GM19324 (cell line): ENCODE measurements at regions not wholly inside any gene's neighbourhood (a gene's known extent, or its start where the extent isn't known, plus 50 kb on each side); places are given as distances from the start of the nearest gene placed in this dataset.
"Not testable (repeated sequence)": the region's sequence is repeated elsewhere in the genome, so short reads cannot be mapped to it uniquely, and the experiment has no call there.

ENCODE experiments used
- ATAC-seq: cut with Tn5 transposase; IDR thresholded peaks from one replicate; pipeline ENCODE4 v1.9.1; 2021; ENCODE audit warnings: mild to moderate bottlenecking, moderate library complexity; ENCODE audit not compliant: unreplicated experiment, low FRiP score

GRCh38 chr14:34381304-34381703 is 80.7 kb downstream of the SPTSSA start:
- ATAC-seq = not testable (repeated sequence)

GRCh38 chr14:34380471-34380845 is 81.6 kb downstream of the SPTSSA start:
- ATAC-seq = no peak

- no peak for ATAC-seq
Measured at GRCh38 chr14:34379816-34380470, 82.1 kb downstream of the SPTSSA start.

DNA sequence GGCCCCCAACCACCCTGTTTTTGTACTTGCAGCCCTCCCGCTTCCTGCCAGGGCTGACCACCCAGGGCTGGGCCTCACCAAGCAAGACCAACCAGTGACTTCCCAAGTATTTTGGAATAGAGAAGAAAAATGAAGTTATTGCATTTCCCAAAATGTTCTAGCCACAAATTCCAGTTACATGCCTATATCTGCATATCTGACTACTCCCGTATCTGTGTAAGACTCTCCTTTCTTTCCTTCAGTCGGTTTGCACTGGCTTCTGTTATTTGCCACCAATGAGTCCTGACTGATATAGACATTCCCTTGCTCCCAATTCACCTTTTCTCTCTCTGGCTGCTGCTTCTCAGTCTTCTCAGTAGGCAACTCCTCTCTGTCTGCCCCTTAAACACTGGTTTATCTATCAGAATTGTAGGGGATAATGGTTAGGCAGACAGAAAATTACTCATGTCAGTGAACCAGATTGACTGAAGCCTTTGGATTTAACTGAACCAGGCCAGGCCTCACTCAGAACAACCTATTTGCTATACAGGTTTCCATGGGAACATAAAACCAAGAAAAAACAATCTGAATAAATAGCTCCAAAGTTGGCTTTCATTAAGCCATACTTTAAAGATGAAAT is 85.3 kb downstream of the SPTSSA start:
- ATAC-seq = no peak

DNA sequence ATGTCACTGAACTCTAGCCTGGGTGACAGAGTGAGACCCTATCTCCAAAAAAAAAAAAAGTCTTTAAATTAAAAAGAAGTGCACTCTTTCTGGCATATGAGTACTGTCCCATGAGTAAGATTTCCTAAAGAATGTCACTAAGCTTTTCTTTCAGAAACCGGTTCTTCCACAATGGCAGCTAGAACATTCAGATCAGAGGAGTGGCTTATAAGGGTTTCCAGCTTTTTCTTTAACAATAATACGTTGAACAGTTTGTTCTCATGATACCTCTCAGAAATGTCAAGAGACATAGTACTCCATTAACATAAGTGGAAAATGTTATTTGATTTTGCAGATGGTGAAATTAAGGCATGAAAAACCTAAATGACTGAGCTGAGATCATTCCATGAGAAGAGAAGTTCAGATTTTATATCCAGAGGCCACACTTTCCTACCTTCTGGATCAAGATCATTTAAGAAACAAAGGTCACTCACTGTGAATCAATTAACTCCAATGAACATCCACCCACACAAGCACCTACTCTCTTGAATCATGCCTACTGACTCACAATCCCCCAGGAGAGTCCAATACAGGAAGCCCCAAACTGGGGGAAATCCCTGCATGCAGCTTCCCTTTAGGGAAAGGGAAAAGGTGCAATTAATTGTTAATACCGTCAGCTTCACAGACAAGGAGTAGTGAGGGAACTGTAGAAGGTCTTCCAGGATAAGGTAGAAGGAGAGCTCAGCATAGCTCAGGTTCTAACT is 86.9 kb downstream of the SPTSSA start:
- ATAC-seq = no peak

GRCh38 chr14:34373191-34373590 is 88.8 kb downstream of the SPTSSA start:
- no peak for ATAC-seq

GRCh38 chr14:34372786-34373185 is 89.3 kb downstream of the SPTSSA start:
- ATAC-seq = no peak

DNA sequence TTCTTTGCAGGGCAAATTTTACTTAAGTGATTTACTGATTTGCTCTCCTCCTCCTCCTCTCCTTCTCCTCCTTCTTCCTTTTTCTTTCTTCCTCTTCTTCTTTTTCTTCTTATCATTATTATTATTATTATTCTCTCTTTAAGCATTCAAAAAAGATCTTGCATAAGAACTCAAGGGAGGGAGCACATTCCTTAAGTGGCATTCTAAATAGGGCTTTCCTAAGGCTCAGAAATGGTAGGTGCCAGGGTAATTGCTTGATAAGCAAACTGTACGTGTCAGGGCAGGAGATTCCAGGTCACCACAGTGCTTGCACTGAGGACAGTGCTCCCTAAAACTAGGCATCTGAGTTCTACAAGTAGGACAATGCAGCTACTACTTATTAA is 92.4 kb downstream of the SPTSSA start:
- no peak for ATAC-seq

GRCh38 chr14:34368971-34369647 is 92.9 kb downstream of the SPTSSA start:
- ATAC-seq = no peak

DNA sequence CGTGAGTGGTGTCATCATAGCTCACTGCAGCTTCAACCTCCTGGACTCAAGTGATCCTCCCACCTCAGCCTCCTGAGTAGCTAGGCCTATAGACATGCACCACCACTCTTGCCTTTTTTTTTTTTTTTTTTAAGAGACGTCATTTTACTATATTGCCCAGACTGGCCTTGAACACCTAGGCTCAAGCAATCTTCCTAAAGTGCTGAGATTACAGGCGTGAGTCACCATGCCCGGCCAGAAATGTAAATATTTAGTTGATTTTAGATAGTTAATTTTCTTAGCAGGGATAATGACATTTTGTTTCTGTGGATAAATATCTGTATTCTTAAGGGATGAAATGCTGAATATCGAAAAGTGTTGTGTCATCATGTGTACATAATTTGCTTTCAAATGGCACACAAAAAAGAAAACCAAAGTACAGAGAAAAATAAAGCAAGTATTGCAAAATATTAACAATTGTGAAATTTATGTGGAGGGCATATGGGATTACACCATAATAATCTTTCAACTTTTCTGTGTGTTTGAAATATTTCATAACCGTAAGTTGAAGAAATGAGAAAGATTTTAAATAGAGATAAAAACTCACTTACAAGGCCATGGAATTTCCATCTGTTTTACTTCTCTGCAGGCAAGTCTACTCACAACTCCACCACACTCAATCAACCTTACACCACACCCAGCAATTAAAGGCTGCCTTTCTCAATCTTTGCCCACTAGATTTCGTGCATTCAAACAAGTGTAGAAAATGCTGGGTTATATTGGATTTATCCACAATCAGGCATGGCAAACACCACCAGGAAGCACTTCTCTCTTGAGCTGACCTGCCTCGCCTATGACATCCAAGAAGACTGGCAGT is 93.7 kb downstream of the SPTSSA start:
- ATAC-seq = no peak

DNA sequence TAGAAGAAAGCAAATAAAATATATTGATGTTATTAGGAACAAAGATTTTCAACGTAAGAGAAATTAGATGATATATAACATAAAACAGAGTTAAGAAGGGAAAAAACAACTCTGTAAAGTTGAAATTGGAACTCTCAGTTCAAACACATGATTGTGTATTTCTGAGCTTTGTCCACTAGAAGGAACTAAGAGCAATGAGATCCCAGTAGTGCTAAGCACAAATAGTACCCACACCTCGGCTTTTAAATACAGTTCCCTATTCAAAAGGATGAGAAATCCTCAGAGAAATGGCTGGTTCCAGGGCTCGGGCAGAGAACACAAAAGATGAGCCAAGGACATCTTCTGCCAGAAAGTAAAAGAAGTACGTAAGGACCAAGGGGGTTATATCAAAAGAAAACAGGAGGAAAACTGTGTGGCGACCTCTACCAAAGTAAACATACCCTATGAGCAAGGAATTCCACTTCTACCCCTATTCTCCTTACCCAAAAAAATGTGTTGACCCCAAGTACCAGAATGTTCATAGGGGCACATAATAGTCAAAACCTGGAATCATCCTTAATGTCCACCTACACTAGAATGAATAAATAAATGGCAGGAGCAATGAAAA is 96.6 kb downstream of the SPTSSA start:
- ATAC-seq = no peak

- no peak for ATAC-seq
Measured at GRCh38 chr14:34364201-34364600, 97.8 kb downstream of the SPTSSA start.

GRCh38 chr14:34363733-34364134 is 98.3 kb downstream of the SPTSSA start:
- ATAC-seq = no peak

DNA sequence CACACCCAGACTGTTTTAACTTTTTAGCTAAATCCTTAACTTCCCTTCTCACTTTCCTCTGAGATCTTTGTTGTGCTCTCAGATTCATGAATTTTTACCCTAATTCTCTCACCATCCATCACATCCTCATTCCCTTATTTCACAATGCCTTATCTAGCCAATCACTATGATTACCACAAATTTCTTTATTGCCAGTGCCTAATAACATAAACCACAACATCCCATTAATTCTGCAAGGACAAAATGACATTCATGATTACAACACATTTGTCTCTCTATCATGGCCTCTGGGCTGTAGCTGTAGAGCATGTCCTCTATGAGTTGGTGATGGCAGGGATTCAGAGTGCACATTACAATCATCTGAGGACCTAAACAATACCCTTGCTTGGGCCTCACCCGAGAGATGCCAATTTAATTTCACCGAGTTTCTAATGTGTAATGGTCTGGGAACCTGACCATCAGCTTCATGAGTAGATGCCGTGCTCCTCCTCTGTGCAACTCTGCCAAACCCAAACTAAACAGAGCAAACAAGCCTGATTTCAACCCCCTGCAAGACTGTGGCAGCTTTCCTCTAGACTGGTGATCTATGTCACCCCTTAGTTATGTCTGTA is 99.3 kb downstream of the SPTSSA start:
- no peak for ATAC-seq

DNA sequence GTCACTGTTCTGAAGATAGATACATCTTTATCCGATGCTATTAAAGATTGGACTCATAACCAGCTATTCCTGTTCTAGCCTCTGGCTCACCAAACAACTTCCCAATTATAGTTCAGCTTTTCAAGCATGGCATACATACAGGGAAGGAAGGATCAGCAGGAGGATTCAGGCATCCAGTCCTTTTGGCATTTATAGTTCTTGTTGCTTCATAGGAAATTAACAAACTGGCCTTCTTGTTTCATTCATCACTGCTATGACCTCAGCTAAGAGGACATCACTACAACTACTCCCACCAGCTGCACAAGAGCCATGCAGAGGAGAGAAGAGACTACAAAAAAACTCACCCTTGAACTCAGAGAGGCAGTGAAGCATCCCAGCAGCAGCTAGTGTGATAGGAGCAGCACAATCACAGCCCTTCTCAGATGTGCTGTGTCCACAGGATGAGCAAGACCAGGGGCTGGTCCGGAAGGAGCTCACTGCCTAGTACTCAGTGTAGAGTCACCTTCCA is 100.5 kb downstream of the SPTSSA start:
- ATAC-seq = no peak

DNA sequence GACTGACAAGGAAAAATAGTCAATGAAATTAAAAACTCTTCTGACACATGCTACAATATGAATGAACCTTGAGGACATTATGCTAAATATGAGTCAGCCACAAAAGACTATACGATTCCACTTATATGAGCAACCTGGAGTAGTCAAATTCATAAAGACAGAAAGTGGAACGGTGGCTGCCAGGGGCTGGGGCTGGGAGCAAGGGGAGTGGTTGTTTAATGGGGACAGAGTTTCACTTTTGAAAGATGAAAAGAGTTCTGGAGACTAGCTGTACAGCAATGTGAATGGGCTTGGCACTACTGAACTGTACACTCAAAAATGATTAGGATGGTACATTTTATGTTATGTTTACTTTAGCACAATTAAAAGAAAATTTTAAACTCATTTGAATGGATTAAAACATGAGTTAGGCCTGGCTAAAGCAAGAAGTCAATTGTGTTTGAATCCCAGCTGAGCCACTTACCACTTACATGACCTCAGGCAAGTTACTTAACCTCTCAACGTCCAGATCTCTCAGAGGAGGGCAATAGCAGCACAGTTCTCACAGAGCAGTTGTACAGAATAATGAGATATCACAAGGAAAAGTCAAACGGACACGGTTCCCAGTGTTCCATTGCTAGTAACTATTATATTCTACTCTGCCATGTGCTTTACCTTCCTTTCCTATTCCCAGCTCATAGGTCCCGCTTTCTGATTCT is 102.5 kb downstream of the SPTSSA start:
- ATAC-seq = no peak

- no peak for ATAC-seq
Measured at GRCh38 chr14:34356264-34356654, 105.8 kb downstream of the SPTSSA start.

DNA sequence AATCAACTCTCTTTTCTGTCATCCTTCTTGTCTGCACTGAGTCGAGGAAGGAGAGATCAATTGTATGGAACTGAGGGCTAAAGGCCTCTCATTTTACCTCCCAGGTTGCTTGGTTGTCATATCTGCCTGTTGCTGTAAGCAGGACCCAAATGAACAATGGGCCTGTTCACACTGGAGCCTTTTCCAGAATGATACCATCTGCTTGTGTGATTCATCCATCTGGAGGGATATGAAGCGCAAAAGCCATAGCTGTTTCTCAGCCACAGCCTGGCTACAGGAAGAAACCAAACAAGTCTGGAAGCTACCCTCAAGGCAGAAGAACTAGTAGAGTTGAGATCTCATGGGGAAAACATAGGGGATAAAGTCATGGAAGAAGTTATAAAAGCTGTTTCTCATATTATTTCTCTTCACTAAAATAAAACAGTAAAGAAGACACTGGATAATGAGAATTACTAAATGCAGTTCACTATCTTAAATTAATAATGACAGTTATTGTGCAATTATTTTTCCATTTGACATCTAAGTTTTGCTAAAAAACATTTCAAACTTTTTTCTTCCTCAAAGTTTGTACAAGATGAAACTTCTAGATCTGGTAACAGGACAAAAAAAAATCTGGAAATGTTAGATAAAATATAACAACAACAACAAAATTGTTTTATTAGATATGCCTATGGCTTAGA is 106.3 kb downstream of the SPTSSA start:
- ATAC-seq = no peak
